ENCODE measurements at regions not wholly inside any gene's neighbourhood (a gene's known extent, or its start where the extent isn't known, plus 50 kb on each side); places are given as distances from the start of the nearest gene placed in this dataset.

- H3K4me3 ChIP-seq (ENCODE audit: low read length), result no peak overlapping the region
- no peak for DNase-seq (ENCODE audit: low read depth)
- TF ChIP-seq CTCF (conservative IDR thresholded peaks at IDR 0.05; ENCODE audit: low read length), result no peak
Observed at GRCh38 chr2:125853626-125854025, 802.3 kb upstream of the GYPC start.

- H3K4me3 ChIP-seq (ENCODE audit: low read length), result no peak overlapping the region
- TF ChIP-seq CTCF (conservative IDR thresholded peaks at IDR 0.05; ENCODE audit: low read length), result no peak
- no peak for DNase-seq (ENCODE audit: low read depth)
Observed at GRCh38 chr2:125855204-125855603, 800.8 kb upstream of the GYPC start.

GRCh38 chr2:125857971-125858794, 797.8 kb upstream of the GYPC start:
- TF ChIP-seq CTCF (conservative IDR thresholded peaks at IDR 0.05; ENCODE audit: low read length), result no peak
- DNase-seq (ENCODE audit: low read depth), result no peak
- H3K4me3 ChIP-seq (ENCODE audit: low read length), result no peak overlapping the region

GRCh38 chr2:125861461-125861860, 794.5 kb upstream of the GYPC start:
- no peak for TF ChIP-seq CTCF (conservative IDR thresholded peaks at IDR 0.05; ENCODE audit: low read length)
- DNase-seq (ENCODE audit: low read depth), result no peak
- H3K4me3 ChIP-seq (ENCODE audit: low read length), result no peak overlapping the region

GRCh38 chr2:125867908-125868307, 788.0 kb upstream of the GYPC start:
- DNase-seq (ENCODE audit: low read depth), result no peak
- no peak for TF ChIP-seq CTCF (conservative IDR thresholded peaks at IDR 0.05; ENCODE audit: low read length)
- H3K4me3 ChIP-seq (ENCODE audit: low read length), result no peak overlapping the region

GRCh38 chr2:125870264-125870663, 785.7 kb upstream of the GYPC start:
- no peak for DNase-seq (ENCODE audit: low read depth)
- TF ChIP-seq CTCF (conservative IDR thresholded peaks at IDR 0.05; ENCODE audit: low read length), result no peak

GRCh38 chr2:125870746-125871145, 785.2 kb upstream of the GYPC start:
- TF ChIP-seq CTCF (conservative IDR thresholded peaks at IDR 0.05; ENCODE audit: low read length), result no peak
- H3K4me3 ChIP-seq (ENCODE audit: low read length), result no peak overlapping the region
- DNase-seq (ENCODE audit: low read depth), result no peak

More at GRCh38 chr2:125870264-125870663, 785.7 kb upstream of the GYPC start:
- no peak overlapping the region for H3K4me3 ChIP-seq (ENCODE audit: low read length)
